HEK293 (cell line): ENCODE measurements at regions not wholly inside any gene's neighbourhood (a gene's known extent, or its start where the extent isn't known, plus 50 kb on each side); places are given as distances from the start of the nearest gene placed in this dataset.

ENCODE experiments used
- CTCF ChIA-PET: fragments of 350-600 bp; formaldehyde crosslinking; extraction: SDS; loops from one replicate; lab custom pipeline; 2021; ENCODE audit warnings: antibody characterized with exemption; lab: Yijun Ruan, JAX
- POLR2A ChIA-PET: fragments of 300-600 bp; formaldehyde crosslinking; extraction: SDS; loops from one replicate; lab custom pipeline; 2020; ENCODE audit warnings: antibody characterized with exemption, inconsistent platforms; lab: Yijun Ruan, JAX
- H3K27ac ChIP-seq: fragments of 200-500 bp; sonication (Bioruptor generic); 2 replicates; pipeline ENCODE4 v1.5.1; 2014; ENCODE audit warnings: low read depth, low read length, control low read depth, inconsistent platforms; ENCODE audit errors: extremely low read depth
- H3K36me3 ChIP-seq, 2 experiments: fragments of 200-500 bp in 1 of 2; sonication (Bioruptor generic) in 1 of 2; 1 replicate in 1 of 2; 2 replicates in 1 of 2; pipeline ENCODE4 v1.5.1; 2014 to 2017; ENCODE audit warnings: inconsistent platforms in 2 of 2, low read length in 2 of 2; ENCODE audit not compliant: control insufficient read depth in 2 of 2, insufficient read depth in 1 of 2
- H3K4me1 ChIP-seq: fragments of 200-500 bp; sonication (Bioruptor generic); 2 replicates; pipeline ENCODE4 v1.5.1; 2014; ENCODE audit warnings: mild to moderate bottlenecking, low read length, inconsistent platforms; ENCODE audit not compliant: control insufficient read depth, insufficient read depth
- H3K4me3 ChIP-seq: 2 replicates; pipeline ENCODE4 v1.5.1; 2011; ENCODE audit warnings: low read depth, mild to moderate bottlenecking, control low read depth, low read length, moderate library complexity
- H3K9me3 ChIP-seq: fragments of 200-500 bp; sonication (Bioruptor generic); 2 replicates; pipeline ENCODE4 v1.5.1; 2014; ENCODE audit warnings: low read depth, low read length, inconsistent platforms; ENCODE audit not compliant: control insufficient read depth, insufficient read depth
- GFI1B ChIP-seq: fragments of 450-650 bp; formaldehyde crosslinking; IDR thresholded peaks from 2 replicates; pipeline ENCODE4 v1.5.1; 2016; ENCODE audit warnings: missing biosample characterization, missing genetic modification characterization
- GLI4 ChIP-seq: fragments of 450-650 bp; formaldehyde crosslinking; IDR thresholded peaks from 2 replicates; pipeline ENCODE4 v1.5.1; 2016; ENCODE audit warnings: missing biosample characterization, missing genetic modification characterization
- HOXC10 ChIP-seq: sonication (generic); formaldehyde crosslinking; IDR thresholded peaks from 2 replicates; pipeline ENCODE4 v1.8.1; 2023; ENCODE audit warnings: mild to moderate bottlenecking, missing genetic modification reagents
- MYNN ChIP-seq: fragments of 450-650 bp; formaldehyde crosslinking; IDR thresholded peaks from 2 replicates; pipeline ENCODE4 v1.5.1; 2016; ENCODE audit warnings: missing biosample characterization, missing genetic modification characterization, borderline replicate concordance
- OSR2 ChIP-seq: fragments of 450-650 bp; formaldehyde crosslinking; IDR thresholded peaks from 2 replicates; pipeline ENCODE4 v1.5.1; 2016; ENCODE audit warnings: missing biosample characterization, missing genetic modification characterization
- SP3 ChIP-seq: fragments of 450-650 bp; formaldehyde crosslinking; IDR thresholded peaks from 2 replicates; pipeline ENCODE4 v1.5.1; 2016; ENCODE audit warnings: missing biosample characterization, missing genetic modification characterization
- TCF7L2 ChIP-seq: IDR thresholded peaks from 2 replicates; pipeline ENCODE4 v1.6.1; 2011; ENCODE audit warnings: low read depth, mild to moderate bottlenecking, inconsistent platforms, low read length, moderate library complexity, borderline replicate concordance
- YY2 ChIP-seq: fragments of 450-650 bp; formaldehyde crosslinking; IDR thresholded peaks from 2 replicates; pipeline ENCODE4 v1.5.1; 2016; ENCODE audit warnings: missing biosample characterization, missing genetic modification characterization
- ZBTB20 ChIP-seq: fragments of 450-650 bp; formaldehyde crosslinking; IDR thresholded peaks from 2 replicates; pipeline ENCODE4 v1.5.1; 2016; ENCODE audit warnings: missing biosample characterization, missing genetic modification characterization
- ZFHX2 ChIP-seq: fragments of 450-650 bp; formaldehyde crosslinking; conservative IDR thresholded peaks from 2 replicates; pipeline ENCODE4 v1.5.1; 2016; ENCODE audit warnings: missing biosample characterization, missing genetic modification characterization
- ZNF133 ChIP-seq: fragments of 450-650 bp; formaldehyde crosslinking; IDR thresholded peaks from 2 replicates; pipeline ENCODE4 v1.5.1; 2016; ENCODE audit warnings: missing biosample characterization, missing genetic modification characterization
- ZNF146 ChIP-seq: fragments of 450-650 bp; formaldehyde crosslinking; IDR thresholded peaks from 2 replicates; pipeline ENCODE4 v1.5.1; 2016; ENCODE audit warnings: missing biosample characterization, missing genetic modification characterization
- ZNF19 ChIP-seq: fragments of 450-650 bp; formaldehyde crosslinking; IDR thresholded peaks from 2 replicates; pipeline ENCODE4; 2016; ENCODE audit warnings: missing biosample characterization, missing genetic modification characterization, low read depth
- ZNF223 ChIP-seq: fragments of 450-650 bp; formaldehyde crosslinking; IDR thresholded peaks from 2 replicates; pipeline ENCODE4 v1.5.1; 2016; ENCODE audit warnings: missing biosample characterization, missing genetic modification characterization
- ZNF239 ChIP-seq: fragments of 450-650 bp; formaldehyde crosslinking; IDR thresholded peaks from 2 replicates; pipeline ENCODE4 v1.5.1; 2016; ENCODE audit warnings: missing biosample characterization, missing genetic modification characterization
- ZNF266 ChIP-seq: fragments of 450-650 bp; formaldehyde crosslinking; IDR thresholded peaks from 2 replicates; pipeline ENCODE4 v1.5.1; 2016; ENCODE audit warnings: missing biosample characterization, missing genetic modification characterization, low read depth
- ZNF280D ChIP-seq: fragments of 450-650 bp; formaldehyde crosslinking; IDR thresholded peaks from 2 replicates; pipeline ENCODE4 v1.5.1; 2016; ENCODE audit warnings: missing biosample characterization, missing genetic modification characterization
- ZNF596 ChIP-seq: fragments of 450-650 bp; IDR thresholded peaks from 2 replicates; pipeline ENCODE4 v1.5.0; 2018; ENCODE audit warnings: missing biosample characterization, mild to moderate bottlenecking, missing genetic modification characterization, moderate library complexity
- ZNF624 ChIP-seq: fragments of 450-650 bp; formaldehyde crosslinking; IDR thresholded peaks from 2 replicates; pipeline ENCODE4 v1.5.1; 2017; ENCODE audit warnings: missing biosample characterization, missing genetic modification characterization
- ZNF626 ChIP-seq: fragments of 450-650 bp; sonication (Bioruptor Pico); formaldehyde crosslinking; IDR thresholded peaks from 2 replicates; pipeline ENCODE4 v1.5.1; 2018; ENCODE audit warnings: missing biosample characterization, missing genetic modification characterization, inconsistent platforms
- ZNF677 ChIP-seq: fragments of 450-650 bp; IDR thresholded peaks from 2 replicates; pipeline ENCODE4 v1.5.0; 2018; ENCODE audit warnings: missing biosample characterization, mild to moderate bottlenecking, missing genetic modification characterization, moderate library complexity
- ZNF707 ChIP-seq: fragments of 450-650 bp; formaldehyde crosslinking; IDR thresholded peaks from 2 replicates; pipeline ENCODE4 v1.5.1; 2016; ENCODE audit warnings: missing biosample characterization, missing genetic modification characterization
- ZNF777 ChIP-seq: fragments of 450-650 bp; formaldehyde crosslinking; IDR thresholded peaks from 2 replicates; pipeline ENCODE4 v1.5.1; 2017; ENCODE audit warnings: missing biosample characterization, missing genetic modification characterization, borderline replicate concordance
- ZNF830 ChIP-seq: fragments of 450-650 bp; IDR thresholded peaks from 2 replicates; pipeline ENCODE4 v1.5.0; 2018; ENCODE audit warnings: missing biosample characterization, missing genetic modification characterization, low read depth, mild to moderate bottlenecking, moderate library complexity
- ZSCAN23 ChIP-seq: fragments of 450-650 bp; formaldehyde crosslinking; IDR thresholded peaks from 2 replicates; pipeline ENCODE4 v1.5.1; 2016; ENCODE audit warnings: missing biosample characterization, missing genetic modification characterization
- ZXDB ChIP-seq: fragments of 450-650 bp; formaldehyde crosslinking; IDR thresholded peaks from 2 replicates; pipeline ENCODE4 v1.5.1; 2016; ENCODE audit warnings: missing biosample characterization, missing genetic modification characterization
- TF ChIP-seq, protein P1 (sequence below): fragments of 450-650 bp; formaldehyde crosslinking; IDR thresholded peaks from 2 replicates; pipeline ENCODE4 v1.5.1; 2016; ENCODE audit warnings: missing biosample characterization, missing genetic modification characterization
- TF ChIP-seq, protein P2 (sequence below): IDR thresholded peaks from 2 replicates; pipeline ENCODE4 v1.6.1; 2011; ENCODE audit warnings: mild to moderate bottlenecking, low read depth, low read length, borderline replicate concordance

DNA sequence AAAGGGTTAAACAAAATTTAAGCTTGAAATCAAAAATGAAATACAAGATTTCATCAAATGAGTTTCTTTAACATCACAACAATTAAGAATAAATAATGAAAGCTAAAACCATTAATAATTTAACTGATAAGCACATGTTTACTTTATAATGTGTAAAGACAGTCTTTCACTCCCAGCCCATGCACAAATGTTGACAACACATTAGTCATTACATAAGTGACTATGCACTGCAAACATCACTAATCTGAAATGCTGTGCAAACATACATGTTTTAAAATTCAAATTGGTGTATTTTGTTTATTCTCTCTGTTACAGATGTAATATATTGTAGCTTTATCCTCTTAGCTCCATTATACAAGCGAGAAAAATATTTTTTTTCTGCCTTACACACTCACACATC is 220.6 kb upstream of the CPXCR1 start:
- TF ChIP-seq GFI1B (no peak), SP3 (tag by site-specific recombination) (no peak), ZBTB20 (no peak), ZSCAN23 (tag by site-specific recombination) (no peak), MYNN (tag by site-specific recombination) (no peak), GLI4 (tag by site-specific recombination) (no peak), ZNF146 (no peak), ZXDB (tag by site-specific recombination) (no peak), ZNF624 (no peak), ZNF777 (tag by site-specific recombination) (no peak)
- TF ChIP-seq, all 188 proteins: peak for 0
- H3K4me3 ChIP-seq = no peak overlapping the region
- H3K36me3 ChIP-seq = no peaks in the 10 kb centered on the region
- H3K9me3 ChIP-seq = no peaks in the 10 kb centered on the region; the same call in 1 of the 2 replicates
- H3K27ac ChIP-seq = no peak overlapping the region
- ChIA-PET POLR2A (no interaction called here), CTCF (no interaction called here)
- no peaks in the 10 kb centered on the region for H3K4me1 ChIP-seq

DNA sequence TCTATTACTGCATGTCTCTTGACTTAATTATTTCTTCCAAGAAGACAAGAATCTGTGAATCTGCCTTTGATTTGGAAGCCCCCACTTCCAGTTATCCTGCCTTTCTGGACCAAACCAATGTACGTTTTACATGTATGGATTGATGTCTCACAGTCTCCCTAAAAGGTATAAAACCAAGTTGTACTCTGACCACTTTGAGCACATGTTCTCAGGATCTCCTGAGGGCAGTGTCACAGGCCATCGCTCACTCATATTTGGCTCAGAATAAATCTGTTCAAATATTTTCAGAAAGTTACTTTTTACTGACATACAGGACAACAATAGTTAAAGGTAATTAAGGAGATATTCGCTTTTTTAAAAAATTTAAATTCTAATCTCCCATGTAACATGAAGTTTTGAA is 188.6 kb upstream of the CPXCR1 start:
- H3K4me1 ChIP-seq = no peaks in the 10 kb centered on the region
- H3K36me3 ChIP-seq = no peaks in the 10 kb centered on the region
- no peak overlapping the region for H3K27ac ChIP-seq
- TF ChIP-seq ZFHX2 (tag by site-specific recombination) (no peak), ZNF626 (tag by site-specific recombination) (no peak), HOXC10 (no peak), ZSCAN23 (tag by site-specific recombination) (no peak), ZNF280D (tag by site-specific recombination) (no peak), ZNF19 (no peak), YY2 (tag by site-specific recombination) (no peak), ZNF596 (tag by site-specific recombination) (no peak), ZNF266 (tag by site-specific recombination) (no peak), ZNF239 (tag by site-specific recombination) (no peak), ZNF677 (no peak), ZNF707 (no peak), ZNF133 (no peak), ZNF223 (tag by site-specific recombination) (no peak), ZNF830 (no peak), OSR2 (tag by site-specific recombination) (no peak), TCF7L2 (no peak)
- TF ChIP-seq, protein P1, sequence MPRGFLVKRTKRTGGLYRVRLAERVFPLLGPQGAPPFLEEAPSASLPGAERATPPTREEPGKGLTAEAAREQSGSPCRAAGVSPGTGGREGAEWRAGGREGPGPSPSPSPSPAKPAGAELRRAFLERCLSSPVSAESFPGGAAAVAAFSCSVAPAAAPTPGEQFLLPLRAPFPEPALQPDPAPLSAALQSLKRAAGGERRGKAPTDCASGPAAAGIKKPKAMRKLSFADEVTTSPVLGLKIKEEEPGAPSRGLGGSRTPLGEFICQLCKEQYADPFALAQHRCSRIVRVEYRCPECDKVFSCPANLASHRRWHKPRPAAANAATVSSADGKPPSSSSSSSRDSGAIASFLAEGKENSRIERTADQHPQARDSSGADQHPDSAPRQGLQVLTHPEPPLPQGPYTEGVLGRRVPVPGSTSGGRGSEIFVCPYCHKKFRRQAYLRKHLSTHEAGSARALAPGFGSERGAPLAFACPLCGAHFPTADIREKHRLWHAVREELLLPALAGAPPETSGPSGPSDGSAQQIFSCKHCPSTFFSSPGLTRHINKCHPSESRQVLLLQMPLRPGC (tag by site-specific recombination) = no peak
- TF ChIP-seq, protein P2, sequence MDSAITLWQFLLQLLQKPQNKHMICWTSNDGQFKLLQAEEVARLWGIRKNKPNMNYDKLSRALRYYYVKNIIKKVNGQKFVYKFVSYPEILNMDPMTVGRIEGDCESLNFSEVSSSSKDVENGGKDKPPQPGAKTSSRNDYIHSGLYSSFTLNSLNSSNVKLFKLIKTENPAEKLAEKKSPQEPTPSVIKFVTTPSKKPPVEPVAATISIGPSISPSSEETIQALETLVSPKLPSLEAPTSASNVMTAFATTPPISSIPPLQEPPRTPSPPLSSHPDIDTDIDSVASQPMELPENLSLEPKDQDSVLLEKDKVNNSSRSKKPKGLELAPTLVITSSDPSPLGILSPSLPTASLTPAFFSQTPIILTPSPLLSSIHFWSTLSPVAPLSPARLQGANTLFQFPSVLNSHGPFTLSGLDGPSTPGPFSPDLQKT = no peak
- ChIA-PET POLR2A (no interaction called here), CTCF (no interaction called here)
- no peaks in the 10 kb centered on the region; the same call in none of the 2 replicates for H3K9me3 ChIP-seq
- no peak overlapping the region for H3K4me3 ChIP-seq
